HepG2 (cell line): ENCODE measurements at regions not wholly inside any gene's neighbourhood (a gene's known extent, or its start where the extent isn't known, plus 50 kb on each side); places are given as distances from the start of the nearest gene placed in this dataset.

Source experiments
- ATAC-seq: fragments of 200-7000 bp; cut with Tn5 transposase; 3 replicates; pipeline ENCODE4 v1.9.1; 2020; ENCODE audit warnings: mild to moderate bottlenecking, moderate library complexity
- BruUV-seq: library from RNA; stranded (reverse); fragments of 400-500 nt; replicated peaks from 2 replicates; lab custom pipeline; 2021; lab: Mats Ljungman, UMichigan
- CTCF ChIA-PET: fragments of 300-600 bp; formaldehyde crosslinking; extraction: SDS; loops from one replicate; lab custom pipeline; 2021; ENCODE audit warnings: low total read pairs, inconsistent platforms, low intra/inter-chr PET ratio; lab: Yijun Ruan, JAX
- POLR2A ChIA-PET: fragments of 350-600 bp; sonication (Branson Sonifier 250); formaldehyde crosslinking; loops from one replicate; lab custom pipeline; 2020; ENCODE audit warnings: antibody characterized with exemption, inconsistent platforms; lab: Yijun Ruan, JAX
- DNase-seq: peaks from one replicate; pipeline ENCODE4 v3.0.0-alpha.2; 2015; ENCODE audit warnings: low spot score
- FAIRE-seq: peaks from 3 replicates; lab custom pipeline; 2011; peaks lifted over from hg19 to GRCh38; lab: Jason Lieb, UNC
- H2AFZ ChIP-seq: one replicate; pipeline ENCODE4 v1.6.1; 2011; ENCODE audit warnings: low read length, inconsistent platforms
- H3K27ac ChIP-seq: fragments of 300-600 bp; 3 replicates; pipeline ENCODE4 v1.8.0; 2011; ENCODE audit warnings: mixed run types, mild to moderate bottlenecking, mixed read lengths, low read length, inconsistent platforms; ENCODE audit not compliant: insufficient read depth; ENCODE audit errors: extremely low read length
- H3K27me3 ChIP-seq, 2 experiments: fragments of 200-600 bp in 1 of 2; 2 replicates in 1 of 2; 3 replicates in 1 of 2; pipeline versions ENCODE4 v1.6.0 to v1.8.0; 2011; ENCODE audit warnings: low read length in 2 of 2, mild to moderate bottlenecking in 2 of 2, moderate library complexity in 2 of 2, inconsistent platforms in 1 of 2; ENCODE audit not compliant: insufficient read depth in 2 of 2, control insufficient read depth in 1 of 2
- H3K36me3 ChIP-seq, 2 experiments: fragments of 200-600 bp in 1 of 2; replicated peaks in 1 of 2; 2 replicates in 1 of 2; 3 replicates in 1 of 2; pipeline versions ENCODE4 v1.5.1 to v1.8.0; 2011; ENCODE audit warnings: low read length in 2 of 2, inconsistent platforms in 1 of 2; ENCODE audit not compliant: insufficient read depth in 2 of 2, control insufficient read depth in 1 of 2
- H3K4me1 ChIP-seq: 2 replicates; pipeline ENCODE4 v1.5.1; 2012; ENCODE audit warnings: low read length, inconsistent platforms; ENCODE audit not compliant: insufficient read depth
- H3K4me2 ChIP-seq: 2 replicates; pipeline ENCODE4 v1.6.0; 2011; ENCODE audit warnings: low read depth, low read length, inconsistent platforms
- H3K4me3 ChIP-seq, 3 experiments: fragments of 200-600 bp in 1 of 3; sonication (generic), shearing (Covaris generic) in 1 of 3; replicated peaks in 1 of 3; 2 replicates each; pipeline ENCODE4 v1.5.1; 2011 to 2016; ENCODE audit warnings: low read length in 3 of 3, inconsistent platforms in 2 of 3, low read depth in 2 of 3, mild to moderate bottlenecking in 2 of 3, control low read depth in 1 of 3, mixed read lengths in 1 of 3; ENCODE audit not compliant: insufficient read depth in 1 of 3
- H3K79me2 ChIP-seq: one replicate; pipeline ENCODE4 v1.6.1; 2011; ENCODE audit warnings: low read length, inconsistent platforms; ENCODE audit not compliant: insufficient read depth
- H3K9ac ChIP-seq: 2 replicates; pipeline ENCODE4 v1.6.0; 2011; ENCODE audit warnings: mild to moderate bottlenecking, low read depth, low read length, inconsistent platforms; ENCODE audit not compliant: insufficient read depth
- H3K9me3 ChIP-seq: 2 replicates; pipeline ENCODE4 v1.5.1; 2012; ENCODE audit warnings: mild to moderate bottlenecking, low read length
- H4K20me1 ChIP-seq: 2 replicates; pipeline ENCODE4 v1.6.0; 2011; ENCODE audit warnings: inconsistent platforms, mild to moderate bottlenecking, low read length, moderate library complexity; ENCODE audit not compliant: insufficient read depth
- FOSL2 ChIP-seq: sonication (generic); formaldehyde crosslinking; IDR thresholded peaks from 2 replicates; pipeline ENCODE4 v1.4.0; 2020; ENCODE audit warnings: missing genetic modification reagents
- ISL2 ChIP-seq: sonication (generic); formaldehyde crosslinking; IDR thresholded peaks from 2 replicates; pipeline ENCODE4 v1.5.0; 2020; ENCODE audit warnings: missing genetic modification reagents
- MBD4 ChIP-seq: IDR thresholded peaks from 2 replicates; pipeline ENCODE4 v1.6.1; 2012; ENCODE audit warnings: low read length, inconsistent platforms, borderline replicate concordance
- MTA3 ChIP-seq: sonication (generic); formaldehyde crosslinking; IDR thresholded peaks from 2 replicates; pipeline ENCODE4 v1.4.0; 2020; ENCODE audit warnings: missing genetic modification reagents
- SRY ChIP-seq: sonication (generic); formaldehyde crosslinking; IDR thresholded peaks from 2 replicates; pipeline ENCODE4 v1.8.0; 2022; ENCODE audit warnings: mild to moderate bottlenecking, missing genetic modification reagents
- TBL1XR1 ChIP-seq: fragments of 150-350 bp; IDR thresholded peaks from 2 replicates; pipeline ENCODE4 v1.6.1; 2014; ENCODE audit warnings: borderline replicate concordance, low read length; ENCODE audit not compliant: partially characterized antibody
- ZNF235 ChIP-seq: sonication (generic); formaldehyde crosslinking; IDR thresholded peaks from 2 replicates; pipeline ENCODE4 v1.8.1; 2023; ENCODE audit warnings: mild to moderate bottlenecking, missing genetic modification reagents, borderline replicate concordance
- ZNF34 ChIP-seq: sonication (generic); formaldehyde crosslinking; IDR thresholded peaks from 2 replicates; pipeline ENCODE4 v1.4.0; 2020; ENCODE audit warnings: mild to moderate bottlenecking, missing genetic modification reagents, borderline replicate concordance
- ZNF460 ChIP-seq: sonication (generic); formaldehyde crosslinking; IDR thresholded peaks from 2 replicates; pipeline ENCODE4 v1.5.1; 2020; ENCODE audit warnings: missing genetic modification reagents, mild to moderate bottlenecking, borderline replicate concordance
- ZNF569 ChIP-seq: sonication (generic); formaldehyde crosslinking; IDR thresholded peaks from 2 replicates; pipeline ENCODE4 v1.5.0; 2020; ENCODE audit warnings: mild to moderate bottlenecking, missing genetic modification reagents, moderate library complexity, borderline replicate concordance
- ZNF713 ChIP-seq: sonication (generic); formaldehyde crosslinking; IDR thresholded peaks from 2 replicates; pipeline ENCODE4 v1.4.0; 2020; ENCODE audit warnings: mild to moderate bottlenecking, missing genetic modification reagents
- ZSCAN25 ChIP-seq: sonication (generic); formaldehyde crosslinking; IDR thresholded peaks from 2 replicates; pipeline ENCODE4 v1.8.0; 2022; ENCODE audit warnings: mild to moderate bottlenecking, missing genetic modification reagents
- WGBS: methylation state at CpG from one replicate; pipeline ENCODE4 v1.1.6; 2017; ENCODE audit warnings: low lambda C conversion rate; 5-methylcytosine and 5-hydroxymethylcytosine counted together
- in situ Hi-C: cut with HindIII; loops from 2 replicates; pipeline ENCODE4 v1.10.0; 2017; ENCODE audit warnings: low pct_unique_long_range_greater_than_20kb; ENCODE audit not compliant: extremely low pct_ligation_motif_present
- intact Hi-C: fragments of 100-400 bp; cut with micrococcal nuclease; formaldehyde crosslinking; loops from one replicate; pipeline ENCODE4 v1.10.0; 2022; ENCODE audit not compliant: unreplicated experiment
- TF ChIP-seq, protein P1 (sequence below): sonication (generic); formaldehyde crosslinking; IDR thresholded peaks from 2 replicates; pipeline ENCODE4 v1.4.0; 2020; ENCODE audit warnings: mild to moderate bottlenecking, missing genetic modification reagents

DNA sequence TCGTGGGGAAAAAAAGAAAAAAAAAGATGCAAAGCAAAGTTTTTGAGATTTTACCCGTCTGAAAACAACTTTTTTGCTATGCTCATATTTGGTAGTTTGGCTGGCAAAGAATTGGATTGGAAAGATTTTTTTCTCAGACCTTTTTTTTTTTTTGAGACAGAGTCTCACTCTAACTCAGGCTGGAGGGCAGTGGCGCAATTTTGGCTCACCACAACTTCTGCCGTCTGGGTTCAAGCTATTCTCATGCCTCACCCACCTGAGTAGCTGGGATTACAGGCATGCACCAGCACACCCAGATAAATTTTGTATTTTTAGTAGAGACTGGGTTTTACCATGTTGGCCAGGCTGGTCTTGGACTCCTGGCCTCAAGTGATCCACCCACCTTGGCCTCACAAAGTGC lies 56.3 kb upstream of the TANC1 start:
- FAIRE-seq (no peak), ATAC-seq (no peak), DNase-seq (no peak)
- H2AFZ ChIP-seq, result no peak overlapping the region
- H3K9me3 ChIP-seq, result no peaks in the 10 kb centered on the region
- H3K4me1 ChIP-seq, result no peaks in the 10 kb centered on the region
- H3K4me3 ChIP-seq, result no peak overlapping the region
- WGBS, result 21% methylated on average over 4 of the region's 4 CpGs
- CTCF ChIA-PET, result no interaction called here
- intact Hi-C loops (no loop called here), in situ Hi-C loops (no loop called here)
- no peaks in the 10 kb centered on the region for H4K20me1 ChIP-seq
- H3K4me2 ChIP-seq, result no peak overlapping the region
- H3K27ac ChIP-seq, result no peak overlapping the region
- no peaks in the 10 kb centered on the region for H3K79me2 ChIP-seq
- POLR2A ChIA-PET, result no interaction called here
- no TSS peak for BruUV-seq
- H3K9ac ChIP-seq, result no peak overlapping the region
- no peaks in the 10 kb centered on the region; a peak in 1 of 5 replicates for H3K27me3 ChIP-seq
- H3K36me3 ChIP-seq, result no peaks in the 10 kb centered on the region
- TF ChIP-seq ZNF34 (CRISPR knock-in tag) (no peak), ZNF713 (CRISPR knock-in tag) (no peak), TBL1XR1 (no peak), FOSL2 (CRISPR knock-in tag) (no peak), MTA3 (no peak), ISL2 (no peak), ZNF460 (no peak), SRY (CRISPR knock-in tag) (no peak)

DNA sequence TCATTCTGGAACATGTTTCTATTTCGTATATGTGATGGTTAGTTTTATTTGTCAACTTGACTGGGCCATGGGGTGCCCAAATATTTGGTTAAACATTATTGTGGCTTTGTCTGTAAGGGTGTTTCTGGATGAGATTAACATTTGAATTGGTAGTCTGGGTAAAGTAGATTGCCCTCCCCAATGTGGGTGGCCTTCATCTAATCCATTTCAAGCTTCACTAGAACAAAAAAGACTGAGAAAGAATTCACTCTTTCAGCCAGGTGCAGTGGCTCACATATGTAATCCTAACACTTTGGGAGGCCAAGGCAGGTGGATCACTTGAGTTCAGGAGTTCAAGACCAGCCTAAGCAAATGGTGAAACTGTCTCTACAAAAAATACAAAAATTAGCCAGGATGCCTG lies 55.7 kb upstream of the TANC1 start:
- no peaks in the 10 kb centered on the region for H3K4me1 ChIP-seq
- POLR2A ChIA-PET, result no interaction called here

More for the DNA sequence above, 55.7 kb upstream of the TANC1 start:
- CTCF ChIA-PET, result no interaction called here
- no peak for DNase-seq
- H3K4me3 ChIP-seq, result no peak overlapping the region
- no peak for FAIRE-seq
- H3K9me3 ChIP-seq, result no peaks in the 10 kb centered on the region
- H3K36me3 ChIP-seq, result no peaks in the 10 kb centered on the region
- no peak for ATAC-seq
- intact Hi-C loops (no loop called here), in situ Hi-C loops (no loop called here)
- no peak overlapping the region for H3K27ac ChIP-seq
- H4K20me1 ChIP-seq, result no peaks in the 10 kb centered on the region
- H3K4me2 ChIP-seq, result no peak overlapping the region
- H3K27me3 ChIP-seq, result no peaks in the 10 kb centered on the region; a peak in 1 of 5 replicates
- BruUV-seq, result no TSS peak
- 27% methylated on average over 1 of the region's 1 CpG for WGBS
- TF ChIP-seq MBD4 (no peak), ZSCAN25 (no peak), ZNF235 (no peak), ZNF569 (CRISPR knock-in tag) (no peak)
- TF ChIP-seq, protein P1, sequence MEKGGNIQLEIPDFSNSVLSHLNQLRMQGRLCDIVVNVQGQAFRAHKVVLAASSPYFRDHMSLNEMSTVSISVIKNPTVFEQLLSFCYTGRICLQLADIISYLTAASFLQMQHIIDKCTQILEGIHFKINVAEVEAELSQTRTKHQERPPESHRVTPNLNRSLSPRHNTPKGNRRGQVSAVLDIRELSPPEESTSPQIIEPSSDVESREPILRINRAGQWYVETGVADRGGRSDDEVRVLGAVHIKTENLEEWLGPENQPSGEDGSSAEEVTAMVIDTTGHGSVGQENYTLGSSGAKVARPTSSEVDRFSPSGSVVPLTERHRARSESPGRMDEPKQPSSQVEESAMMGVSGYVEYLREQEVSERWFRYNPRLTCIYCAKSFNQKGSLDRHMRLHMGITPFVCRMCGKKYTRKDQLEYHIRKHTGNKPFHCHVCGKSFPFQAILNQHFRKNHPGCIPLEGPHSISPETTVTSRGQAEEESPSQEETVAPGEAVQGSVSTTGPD (CRISPR knock-in tag), result no peak
- no peak overlapping the region for H2AFZ ChIP-seq
- no peak overlapping the region for H3K9ac ChIP-seq
- H3K79me2 ChIP-seq, result no peaks in the 10 kb centered on the region
